GM21526 (cell line): ENCODE measurements at regions not wholly inside any gene's neighbourhood (a gene's known extent, or its start where the extent isn't known, plus 50 kb on each side); places are given as distances from the start of the nearest gene placed in this dataset.
A peak's percentile ranks its signal among the peaks of the same experiment; 100 is the strongest.

Experiments used
- ATAC-seq: cut with Tn5 transposase; IDR thresholded peaks from one replicate; pipeline ENCODE4 v1.9.1; 2021; ENCODE audit warnings: moderate library complexity; ENCODE audit not compliant: unreplicated experiment, low FRiP score

DNA sequence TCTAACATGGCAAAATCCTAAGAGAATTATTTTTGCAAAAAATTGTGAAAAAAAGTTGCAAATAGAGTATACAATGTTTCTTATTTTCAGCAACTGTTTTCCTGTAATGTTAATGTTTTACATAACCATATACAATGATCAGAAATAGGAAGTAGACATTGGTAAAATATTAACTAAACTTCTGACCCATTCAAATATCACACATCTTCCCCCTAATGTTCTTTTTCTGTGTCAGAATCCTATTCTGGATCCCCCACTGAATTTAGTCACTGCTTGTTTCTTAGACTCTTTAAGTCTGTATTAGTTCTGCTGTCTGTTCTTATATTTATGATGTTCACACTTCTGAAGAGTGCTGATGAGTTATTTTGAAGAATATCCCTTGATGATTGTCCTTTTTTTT is 62.0 kb downstream of the HFE start:
- no peak for ATAC-seq

GRCh38 chr6:26152226-26153101 is 65.2 kb downstream of the HFE start:
- no peak for ATAC-seq

DNA sequence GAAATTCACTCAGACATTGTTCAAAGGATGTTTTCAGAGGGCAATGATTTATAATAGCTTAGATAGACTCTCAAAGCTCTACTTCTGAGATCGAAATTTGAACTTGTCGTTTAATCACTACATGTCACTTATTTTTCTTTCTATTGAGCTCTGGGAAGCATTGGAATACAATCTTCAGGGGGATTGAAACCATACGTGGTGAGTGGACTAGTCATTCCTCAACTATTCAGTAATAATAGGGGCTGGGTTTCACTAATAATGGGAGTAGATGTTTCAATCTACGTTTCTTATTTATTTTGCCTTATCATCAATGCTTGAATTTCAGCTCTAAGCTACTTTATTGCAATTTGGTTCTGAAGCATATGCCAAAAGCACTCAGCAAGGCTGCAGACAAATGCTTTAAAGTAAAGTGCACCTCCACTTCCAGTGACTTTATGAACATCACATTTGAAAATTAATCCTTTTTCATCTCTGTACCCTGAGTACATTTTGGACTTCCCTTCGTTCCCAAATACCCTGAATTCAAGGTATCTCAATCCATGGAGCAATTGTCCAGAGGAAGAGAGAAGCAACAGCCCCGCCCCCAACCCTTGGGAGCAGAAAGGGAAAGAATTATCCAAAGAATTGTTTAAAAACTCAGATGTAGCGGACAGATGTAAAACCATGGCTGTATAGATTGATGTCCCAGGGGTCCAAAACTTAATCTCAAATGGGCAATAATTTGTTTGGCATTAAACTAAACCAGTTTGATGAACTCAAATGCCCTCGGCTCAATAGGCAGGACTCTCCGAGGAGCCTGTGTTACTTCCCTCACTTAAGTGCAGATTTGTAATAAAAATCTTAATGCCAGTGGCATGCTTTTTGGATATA is 68.1 kb downstream of the HFE start:
- ATAC-seq: no peak

GRCh38 chr6:26156105-26156849 is 69.0 kb downstream of the HFE start:
- peak; percentile 48 for ATAC-seq

DNA sequence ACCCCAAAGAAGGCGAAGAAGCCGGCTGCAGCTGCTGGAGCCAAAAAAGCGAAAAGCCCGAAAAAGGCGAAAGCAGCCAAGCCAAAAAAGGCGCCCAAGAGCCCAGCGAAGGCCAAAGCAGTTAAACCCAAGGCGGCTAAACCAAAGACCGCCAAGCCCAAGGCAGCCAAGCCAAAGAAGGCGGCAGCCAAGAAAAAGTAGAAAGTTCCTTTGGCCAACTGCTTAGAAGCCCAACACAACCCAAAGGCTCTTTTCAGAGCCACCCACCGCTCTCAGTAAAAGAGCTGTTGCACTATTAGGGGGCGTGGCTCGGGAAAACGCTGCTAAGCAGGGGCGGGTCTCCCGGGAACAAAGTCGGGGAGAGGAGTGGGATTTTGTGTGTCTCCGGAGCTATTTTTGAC is 69.6 kb downstream of the HFE start:
- ATAC-seq: peak; percentile 14

DNA sequence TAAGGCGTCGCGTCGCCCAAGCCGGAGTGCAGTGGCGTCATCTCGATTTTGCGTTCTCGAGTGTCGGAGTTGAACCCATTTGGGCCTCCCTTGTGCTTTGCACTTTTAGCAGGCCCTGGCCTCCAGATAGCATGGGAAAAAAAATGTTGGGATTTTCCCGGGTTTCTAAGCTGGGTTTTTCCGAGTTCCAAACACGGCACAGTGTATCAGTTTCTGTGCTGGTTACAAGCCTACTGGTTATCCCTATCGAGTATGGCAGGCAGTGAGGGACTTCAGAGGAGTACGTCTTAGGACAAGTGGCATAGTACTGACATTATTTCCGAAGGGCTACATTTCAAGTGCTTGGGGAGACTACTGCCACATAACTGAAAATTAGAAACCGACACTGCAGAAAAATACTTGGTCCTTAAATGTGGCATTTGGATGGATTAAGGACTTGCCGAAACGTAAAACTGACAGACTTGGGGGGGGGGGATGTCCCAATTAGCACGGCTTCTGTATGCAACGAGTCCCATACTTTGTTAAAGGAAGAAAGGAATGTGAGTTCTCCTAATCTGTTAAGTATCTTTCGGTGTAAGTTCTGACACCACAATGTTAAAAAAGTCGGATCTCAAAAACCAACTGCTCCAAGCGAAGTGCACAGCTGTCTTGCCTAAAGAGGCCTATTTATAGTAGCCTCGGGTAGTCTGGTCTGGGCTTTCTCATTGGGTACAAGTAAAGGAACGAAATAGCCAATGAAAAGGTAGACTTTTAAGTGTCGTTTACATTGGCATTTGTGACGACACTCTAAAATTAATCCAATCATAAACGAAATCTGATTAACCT is 70.2 kb downstream of the HFE start:
- peak; percentile 66 for ATAC-seq

GRCh38 chr6:26158076-26158580 is 70.9 kb downstream of the HFE start:
- ATAC-seq: no peak

GRCh38 chr6:26158581-26159356 is 71.5 kb downstream of the HFE start:
- no peak for ATAC-seq

DNA sequence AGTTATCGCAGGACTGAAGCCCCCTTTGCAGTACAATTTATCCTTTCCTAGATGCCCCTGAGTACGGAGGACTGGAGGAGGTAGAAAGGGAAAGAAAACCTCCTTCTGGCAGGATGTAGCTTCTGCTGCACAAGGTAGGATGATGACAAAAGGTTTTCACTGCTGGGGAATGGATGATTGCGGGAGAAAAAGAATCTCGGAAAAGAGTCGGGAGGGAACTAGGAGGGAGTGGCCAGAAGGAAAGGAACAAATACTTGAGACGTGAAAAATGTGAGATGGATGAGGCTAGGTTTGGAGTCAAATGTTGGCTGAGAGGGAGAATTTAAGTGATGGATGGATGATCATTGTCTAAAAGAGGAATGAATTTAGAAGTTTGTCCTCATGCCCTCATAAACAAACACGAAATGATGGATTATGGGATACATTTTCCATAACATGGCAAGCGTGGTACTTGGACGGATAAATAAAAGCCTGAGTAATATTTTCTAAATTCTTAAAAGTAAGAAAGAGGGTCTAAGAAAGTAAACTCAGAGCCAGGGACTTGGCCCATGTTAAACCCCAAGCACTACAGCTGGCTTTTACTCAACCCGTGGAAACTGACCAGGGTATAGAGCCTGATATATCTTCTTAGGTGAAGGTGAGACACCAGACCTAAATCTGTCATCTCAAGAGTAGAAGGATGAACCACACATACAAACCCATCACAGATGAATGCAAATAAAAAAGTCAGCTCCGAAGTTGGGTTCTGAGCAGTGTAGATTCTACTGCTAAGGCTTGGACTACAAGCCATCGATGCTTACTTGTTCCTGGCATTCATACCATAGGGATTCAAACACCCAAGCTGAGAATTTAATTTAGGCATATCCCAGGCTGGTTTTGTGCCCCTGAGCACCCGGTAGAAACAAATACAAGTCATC is 72.4 kb downstream of the HFE start:
- ATAC-seq: no peak

DNA sequence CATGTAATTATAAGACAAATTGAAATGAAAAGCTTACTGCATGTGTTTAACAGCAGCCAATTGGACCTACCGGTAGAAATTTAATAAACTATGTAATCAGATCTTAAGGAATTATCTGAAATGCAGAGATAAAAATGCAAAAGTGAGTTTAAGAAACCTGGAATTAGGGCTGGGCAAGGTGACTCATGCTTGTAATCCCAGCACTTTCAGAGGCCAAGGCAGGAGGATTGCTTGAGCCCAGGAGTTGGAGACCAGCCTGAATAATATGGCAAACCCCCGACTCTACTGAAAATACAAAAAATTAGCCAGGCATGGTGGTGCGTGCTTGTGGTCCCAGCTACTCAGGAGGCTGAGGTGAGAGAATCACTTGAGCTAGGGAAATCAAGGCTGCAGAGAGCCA is 74.1 kb downstream of the HFE start:
- no peak for ATAC-seq

- ATAC-seq: no peak
Measured at GRCh38 chr6:26162399-26162798, 75.2 kb downstream of the HFE start.

- ATAC-seq: no peak
Measured at GRCh38 chr6:26163427-26164119, 76.3 kb downstream of the HFE start.

- no peak for ATAC-seq
Measured at GRCh38 chr6:26164120-26164505, 76.9 kb downstream of the HFE start.

GRCh38 chr6:26165261-26165790 is 78.1 kb downstream of the HFE start:
- ATAC-seq: no peak

GRCh38 chr6:26170181-26170580 is 83.0 kb downstream of the HFE start:
- ATAC-seq: no peak

DNA sequence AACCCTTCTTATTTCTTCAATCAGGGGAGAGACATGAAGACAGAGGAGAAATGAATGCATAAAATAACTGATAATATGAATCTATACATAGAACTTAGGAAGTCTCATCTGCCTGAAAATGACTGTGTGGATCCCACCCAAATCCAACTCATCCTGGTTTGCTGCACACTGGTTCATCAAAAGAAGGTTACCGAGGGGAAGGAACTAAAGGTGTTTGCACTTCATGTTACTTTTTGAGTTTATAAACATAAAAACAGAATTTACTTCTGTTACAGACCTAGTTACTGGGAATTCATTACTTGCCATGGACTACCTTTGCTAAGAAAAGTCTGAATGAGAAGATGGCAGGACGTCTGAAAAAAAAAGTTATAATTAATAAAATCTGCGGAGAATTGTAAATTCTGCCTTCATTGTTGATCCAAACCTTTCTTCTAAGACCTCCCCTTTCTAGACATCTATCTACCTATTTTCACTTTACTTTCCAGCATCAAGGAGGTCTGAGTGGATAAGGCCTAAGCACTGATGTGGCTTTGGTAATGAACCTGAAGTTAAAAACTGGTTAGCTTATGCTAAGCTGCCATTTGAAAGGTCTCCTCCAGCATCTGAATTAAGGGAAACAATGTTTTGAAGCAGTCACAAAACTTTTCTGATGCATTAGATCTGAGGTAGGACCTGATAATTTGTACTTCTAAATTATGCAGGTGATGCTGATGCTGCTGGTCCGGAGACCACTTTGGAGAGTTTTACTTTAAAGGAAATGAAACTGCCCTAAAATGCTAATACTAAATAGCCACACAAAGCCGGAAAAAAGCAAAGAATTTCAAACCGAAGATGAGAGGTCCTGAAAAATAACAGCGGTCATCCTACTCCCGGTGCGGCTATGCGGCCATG is 84.0 kb downstream of the HFE start:
- ATAC-seq: peak; percentile 2
